ENCODE measurements at regions not wholly inside any gene's neighbourhood (a gene's known extent, or its start where the extent isn't known, plus 50 kb on each side); places are given as distances from the start of the nearest gene placed in this dataset.

GRCh38 chr12:118617611-118618450 lies 241.5 kb downstream of the SUDS3 start:
- no peak overlapping the region for H3K27ac ChIP-seq (ENCODE audit: low read depth in 2 of 2, low read length in 1 of 2)
- peaks cover 0 to 2% of the 10 kb centered on the region in 2 donors for H3K9me3 ChIP-seq (ENCODE audit: control insufficient read depth in 2 of 2, insufficient read depth in 1 of 2, low read depth in 1 of 2, low read length in 1 of 2)
- no peak overlapping the region for H3K4me3 ChIP-seq (ENCODE audit: low read depth in 1 of 2, low read length in 2 of 2)
- WGBS, 2 donors: 39 to 48% methylated on average over 5 of the region's 5 CpGs
- H3K27me3 ChIP-seq (ENCODE audit: control insufficient read depth in 1 of 2, insufficient read depth in 2 of 2, low read length in 2 of 2): no peaks in the 10 kb centered on the region
- no peaks in the 10 kb centered on the region for H3K36me3 ChIP-seq (ENCODE audit: control insufficient read depth in 2 of 2, insufficient read depth in 2 of 2, low read length in 1 of 2)
- H3K4me1 ChIP-seq (ENCODE audit: control insufficient read depth in 2 of 2, insufficient read depth in 2 of 2, low read length in 1 of 2): no peaks in the 10 kb centered on the region

- no peaks in the 10 kb centered on the region for H3K27me3 ChIP-seq (ENCODE audit: control insufficient read depth in 1 of 2, insufficient read depth in 2 of 2, low read length in 2 of 2)
- no peak overlapping the region for H3K4me3 ChIP-seq (ENCODE audit: low read depth in 1 of 2, low read length in 2 of 2)
- H3K9me3 ChIP-seq (ENCODE audit: control insufficient read depth in 2 of 2, insufficient read depth in 1 of 2, low read depth in 1 of 2, low read length in 1 of 2): peaks cover 0 to 1% of the 10 kb centered on the region in 2 donors
- 58 to 84% methylated on average over 1 of the region's 1 CpG for WGBS, 2 donors
- H3K36me3 ChIP-seq (ENCODE audit: control insufficient read depth in 2 of 2, insufficient read depth in 2 of 2, low read length in 1 of 2): no peaks in the 10 kb centered on the region
- no peak overlapping the region for H3K27ac ChIP-seq (ENCODE audit: low read depth in 2 of 2, low read length in 1 of 2)
- no peaks in the 10 kb centered on the region for H3K4me1 ChIP-seq (ENCODE audit: control insufficient read depth in 2 of 2, insufficient read depth in 2 of 2, low read length in 1 of 2)
These were observed 242.3 kb downstream of the SUDS3 start for GRCh38 chr12:118618695-118619094.

- H3K4me3 ChIP-seq (ENCODE audit: low read depth in 1 of 2, low read length in 2 of 2): no peak overlapping the region
- H3K27me3 ChIP-seq (ENCODE audit: control insufficient read depth in 1 of 2, insufficient read depth in 2 of 2, low read length in 2 of 2): no peaks in the 10 kb centered on the region
- WGBS, 2 donors: 78 to 79% methylated on average over 3 of the region's 3 CpGs
- H3K27ac ChIP-seq (ENCODE audit: low read depth in 2 of 2, low read length in 1 of 2): no peak overlapping the region
- no peaks in the 10 kb centered on the region for H3K9me3 ChIP-seq (ENCODE audit: control insufficient read depth in 2 of 2, insufficient read depth in 1 of 2, low read depth in 1 of 2, low read length in 1 of 2)
- H3K36me3 ChIP-seq (ENCODE audit: control insufficient read depth in 2 of 2, insufficient read depth in 2 of 2, low read length in 1 of 2): no peaks in the 10 kb centered on the region
- no peaks in the 10 kb centered on the region for H3K4me1 ChIP-seq (ENCODE audit: control insufficient read depth in 2 of 2, insufficient read depth in 2 of 2, low read length in 1 of 2)
These were observed 248.8 kb downstream of the SUDS3 start for GRCh38 chr12:118625050-118625675.

- no peaks in the 10 kb centered on the region for H3K27me3 ChIP-seq (ENCODE audit: control insufficient read depth in 1 of 2, insufficient read depth in 2 of 2, low read length in 2 of 2)
- H3K9me3 ChIP-seq (ENCODE audit: control insufficient read depth in 2 of 2, insufficient read depth in 1 of 2, low read depth in 1 of 2, low read length in 1 of 2): no peaks in the 10 kb centered on the region
- H3K4me1 ChIP-seq (ENCODE audit: control insufficient read depth in 2 of 2, insufficient read depth in 2 of 2, low read length in 1 of 2): no peaks in the 10 kb centered on the region
- H3K36me3 ChIP-seq (ENCODE audit: control insufficient read depth in 2 of 2, insufficient read depth in 2 of 2, low read length in 1 of 2): no peaks in the 10 kb centered on the region
- WGBS, 2 donors: 54% methylated on average over 4 of the region's 4 CpGs
- H3K4me3 ChIP-seq (ENCODE audit: low read depth in 1 of 2, low read length in 2 of 2): no peak overlapping the region
- no peak overlapping the region for H3K27ac ChIP-seq (ENCODE audit: low read depth in 2 of 2, low read length in 1 of 2)
These were observed 256.7 kb downstream of the SUDS3 start for GRCh38 chr12:118633071-118633470.

GRCh38 chr12:118635276-118635675 lies 258.9 kb downstream of the SUDS3 start:
- no peaks in the 10 kb centered on the region for H3K4me1 ChIP-seq (ENCODE audit: control insufficient read depth in 2 of 2, insufficient read depth in 2 of 2, low read length in 1 of 2)
- no peaks in the 10 kb centered on the region for H3K27me3 ChIP-seq (ENCODE audit: control insufficient read depth in 1 of 2, insufficient read depth in 2 of 2, low read length in 2 of 2)
- 77 to 85% methylated on average over 3 of the region's 3 CpGs for WGBS, 2 donors
- no peak overlapping the region for H3K27ac ChIP-seq (ENCODE audit: low read depth in 2 of 2, low read length in 1 of 2)
- no peak overlapping the region for H3K4me3 ChIP-seq (ENCODE audit: low read depth in 1 of 2, low read length in 2 of 2)
- no peaks in the 10 kb centered on the region for H3K36me3 ChIP-seq (ENCODE audit: control insufficient read depth in 2 of 2, insufficient read depth in 2 of 2, low read length in 1 of 2)
- H3K9me3 ChIP-seq (ENCODE audit: control insufficient read depth in 2 of 2, insufficient read depth in 1 of 2, low read depth in 1 of 2, low read length in 1 of 2): no peaks in the 10 kb centered on the region

GRCh38 chr12:118637767-118638370 lies 261.5 kb downstream of the SUDS3 start:
- H3K4me3 ChIP-seq (ENCODE audit: low read depth in 1 of 2, low read length in 2 of 2): no peak overlapping the region
- H3K36me3 ChIP-seq (ENCODE audit: control insufficient read depth in 2 of 2, insufficient read depth in 2 of 2, low read length in 1 of 2): no peaks in the 10 kb centered on the region
- H3K27me3 ChIP-seq (ENCODE audit: control insufficient read depth in 1 of 2, insufficient read depth in 2 of 2, low read length in 2 of 2): no peaks in the 10 kb centered on the region
- WGBS, 2 donors: 49 to 53% methylated on average over 7 of the region's 7 CpGs
- H3K9me3 ChIP-seq (ENCODE audit: control insufficient read depth in 2 of 2, insufficient read depth in 1 of 2, low read depth in 1 of 2, low read length in 1 of 2): no peaks in the 10 kb centered on the region
- no peak overlapping the region for H3K27ac ChIP-seq (ENCODE audit: low read depth in 2 of 2, low read length in 1 of 2)
- no peaks in the 10 kb centered on the region for H3K4me1 ChIP-seq (ENCODE audit: control insufficient read depth in 2 of 2, insufficient read depth in 2 of 2, low read length in 1 of 2)

GRCh38 chr12:118641249-118641648 lies 264.9 kb downstream of the SUDS3 start:
- 54% methylated on average over 3 of the region's 3 CpGs for WGBS, 2 donors
- no peak overlapping the region for H3K27ac ChIP-seq (ENCODE audit: low read depth in 2 of 2, low read length in 1 of 2)
- no peaks in the 10 kb centered on the region for H3K36me3 ChIP-seq (ENCODE audit: control insufficient read depth in 2 of 2, insufficient read depth in 2 of 2, low read length in 1 of 2)
- H3K27me3 ChIP-seq (ENCODE audit: control insufficient read depth in 1 of 2, insufficient read depth in 2 of 2, low read length in 2 of 2): no peaks in the 10 kb centered on the region
- H3K9me3 ChIP-seq (ENCODE audit: control insufficient read depth in 2 of 2, insufficient read depth in 1 of 2, low read depth in 1 of 2, low read length in 1 of 2): no peaks in the 10 kb centered on the region
- no peaks in the 10 kb centered on the region for H3K4me1 ChIP-seq (ENCODE audit: control insufficient read depth in 2 of 2, insufficient read depth in 2 of 2, low read length in 1 of 2)
- no peak overlapping the region for H3K4me3 ChIP-seq (ENCODE audit: low read depth in 1 of 2, low read length in 2 of 2)

GRCh38 chr12:118645219-118645618 lies 268.9 kb downstream of the SUDS3 start:
- 18 to 20% methylated on average over 3 of the region's 3 CpGs for WGBS, 2 donors

GRCh38 chr12:118649765-118650585 lies 273.6 kb downstream of the SUDS3 start:
- Histone ChIP-seq H3K4me3 (ENCODE audit: low read depth in 1 of 2, low read length in 2 of 2) (no peak overlapping the region), H3K4me1 (ENCODE audit: control insufficient read depth in 2 of 2, insufficient read depth in 2 of 2, low read length in 1 of 2) (no peaks in the 10 kb centered on the region), H3K36me3 (ENCODE audit: control insufficient read depth in 2 of 2, insufficient read depth in 2 of 2, low read length in 1 of 2) (no peaks in the 10 kb centered on the region), H3K9me3 (ENCODE audit: control insufficient read depth in 2 of 2, insufficient read depth in 1 of 2, low read depth in 1 of 2, low read length in 1 of 2) (no peaks in the 10 kb centered on the region), H3K27me3 (ENCODE audit: control insufficient read depth in 1 of 2, insufficient read depth in 2 of 2, low read length in 2 of 2) (no peaks in the 10 kb centered on the region), H3K27ac (ENCODE audit: low read depth in 2 of 2, low read length in 1 of 2) (no peak overlapping the region)
- WGBS, 2 donors: 84 to 86% methylated on average over 19 of the region's 19 CpGs

More at GRCh38 chr12:118645219-118645618, 268.9 kb downstream of the SUDS3 start:
- Histone ChIP-seq H3K27ac (ENCODE audit: low read depth in 2 of 2, low read length in 1 of 2) (no peak overlapping the region), H3K4me1 (ENCODE audit: control insufficient read depth in 2 of 2, insufficient read depth in 2 of 2, low read length in 1 of 2) (no peaks in the 10 kb centered on the region), H3K36me3 (ENCODE audit: control insufficient read depth in 2 of 2, insufficient read depth in 2 of 2, low read length in 1 of 2) (no peaks in the 10 kb centered on the region), H3K4me3 (ENCODE audit: low read depth in 1 of 2, low read length in 2 of 2) (no peak overlapping the region), H3K9me3 (ENCODE audit: control insufficient read depth in 2 of 2, insufficient read depth in 1 of 2, low read depth in 1 of 2, low read length in 1 of 2) (no peaks in the 10 kb centered on the region), H3K27me3 (ENCODE audit: control insufficient read depth in 1 of 2, insufficient read depth in 2 of 2, low read length in 2 of 2) (no peaks in the 10 kb centered on the region)

Measured in esophagus (tissue), 2 donors.